Nephron (organoid): ENCODE measurements at regions not wholly inside any gene's neighbourhood (a gene's known extent, or its start where the extent isn't known, plus 50 kb on each side); places are given as distances from the start of the nearest gene placed in this dataset.
A peak's percentile ranks its signal among the peaks of the same experiment; 100 is the strongest.

Experiments
- H3K27ac Mint-ChIP-seq, 3 experiments: 2 replicates each; pipeline ENCODE4 v1.8.0; 2020; ENCODE audit warnings: mixed read lengths in 3 of 3, mild to moderate bottlenecking in 2 of 3, moderate library complexity in 1 of 3
- H3K27me3 Mint-ChIP-seq: 2 replicates; pipeline ENCODE4 v1.8.0; 2021; ENCODE audit warnings: low read depth, mild to moderate bottlenecking, moderate library complexity, mixed read lengths
- H3K36me3 Mint-ChIP-seq: 2 replicates; pipeline ENCODE4 v1.8.0; 2020; ENCODE audit warnings: low read depth, mixed read lengths
- H3K4me1 Mint-ChIP-seq: 2 replicates; pipeline ENCODE4 v1.8.0; 2020; ENCODE audit warnings: mixed read lengths
- H3K4me3 Mint-ChIP-seq, 3 experiments: 2 replicates each; pipeline ENCODE4 v1.8.0; 2020; ENCODE audit warnings: mild to moderate bottlenecking in 3 of 3, mixed read lengths in 3 of 3, moderate library complexity in 2 of 3
- H3K9me3 Mint-ChIP-seq: 2 replicates; pipeline ENCODE4 v1.8.0; 2020; ENCODE audit warnings: mixed read lengths
- TF ChIP-seq, protein P1 (sequence below), 3 experiments: fragments of 200-600 bp; sonication (generic); IDR thresholded peaks; one replicate each; pipeline ENCODE4 v1.5.0; 2021; ENCODE audit warnings: antibody characterized with exemption in 3 of 3; ENCODE audit not compliant: unreplicated experiment in 3 of 3

DNA sequence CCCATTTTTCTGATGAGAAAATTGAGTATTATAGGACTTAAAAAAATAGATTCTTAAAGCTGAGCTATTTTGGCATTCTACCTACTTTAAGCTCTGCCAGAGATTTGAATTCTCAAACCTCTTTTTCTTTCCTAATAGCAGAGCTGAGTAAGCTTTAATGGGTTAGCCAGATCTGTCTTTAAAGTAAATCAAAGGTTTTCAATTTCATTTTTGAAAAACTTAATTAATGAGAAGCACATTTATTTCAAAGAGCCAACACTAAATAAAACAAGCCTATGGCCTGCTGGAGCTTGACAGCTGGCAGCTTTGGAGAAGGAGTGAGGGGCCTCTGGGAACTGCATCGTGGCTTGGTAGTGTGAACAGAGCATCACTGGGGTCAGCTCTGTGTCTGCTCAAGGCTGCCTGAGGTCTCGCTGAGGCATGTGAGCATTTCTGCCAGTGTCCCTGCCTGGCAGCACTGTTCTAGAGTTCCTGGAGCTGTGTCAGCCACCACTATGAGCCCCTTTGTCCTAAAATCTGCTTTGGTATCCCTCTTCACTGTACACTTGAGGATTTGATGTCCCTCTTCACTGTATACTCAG is 50.4 kb upstream of the PRSS23 start:
- TF ChIP-seq, protein P1, sequence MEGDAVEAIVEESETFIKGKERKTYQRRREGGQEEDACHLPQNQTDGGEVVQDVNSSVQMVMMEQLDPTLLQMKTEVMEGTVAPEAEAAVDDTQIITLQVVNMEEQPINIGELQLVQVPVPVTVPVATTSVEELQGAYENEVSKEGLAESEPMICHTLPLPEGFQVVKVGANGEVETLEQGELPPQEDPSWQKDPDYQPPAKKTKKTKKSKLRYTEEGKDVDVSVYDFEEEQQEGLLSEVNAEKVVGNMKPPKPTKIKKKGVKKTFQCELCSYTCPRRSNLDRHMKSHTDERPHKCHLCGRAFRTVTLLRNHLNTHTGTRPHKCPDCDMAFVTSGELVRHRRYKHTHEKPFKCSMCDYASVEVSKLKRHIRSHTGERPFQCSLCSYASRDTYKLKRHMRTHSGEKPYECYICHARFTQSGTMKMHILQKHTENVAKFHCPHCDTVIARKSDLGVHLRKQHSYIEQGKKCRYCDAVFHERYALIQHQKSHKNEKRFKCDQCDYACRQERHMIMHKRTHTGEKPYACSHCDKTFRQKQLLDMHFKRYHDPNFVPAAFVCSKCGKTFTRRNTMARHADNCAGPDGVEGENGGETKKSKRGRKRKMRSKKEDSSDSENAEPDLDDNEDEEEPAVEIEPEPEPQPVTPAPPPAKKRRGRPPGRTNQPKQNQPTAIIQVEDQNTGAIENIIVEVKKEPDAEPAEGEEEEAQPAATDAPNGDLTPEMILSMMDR (IDR thresholded peaks at IDR 0.05; ENCODE audit: unreplicated experiment in 3 of 3) = no peak
- Mint-ChIP-seq H3K4me1 (peaks cover 38% of the 10 kb centered on the region), H3K27me3 (peaks cover 5% of the 10 kb centered on the region), H3K36me3 (no peaks in the 10 kb centered on the region), H3K9me3 (no peaks in the 10 kb centered on the region), H3K4me3 (no peak overlapping the region), H3K27ac (peak overlapping the region in 2 of 3 experiments; percentile 0 to 15)

DNA sequence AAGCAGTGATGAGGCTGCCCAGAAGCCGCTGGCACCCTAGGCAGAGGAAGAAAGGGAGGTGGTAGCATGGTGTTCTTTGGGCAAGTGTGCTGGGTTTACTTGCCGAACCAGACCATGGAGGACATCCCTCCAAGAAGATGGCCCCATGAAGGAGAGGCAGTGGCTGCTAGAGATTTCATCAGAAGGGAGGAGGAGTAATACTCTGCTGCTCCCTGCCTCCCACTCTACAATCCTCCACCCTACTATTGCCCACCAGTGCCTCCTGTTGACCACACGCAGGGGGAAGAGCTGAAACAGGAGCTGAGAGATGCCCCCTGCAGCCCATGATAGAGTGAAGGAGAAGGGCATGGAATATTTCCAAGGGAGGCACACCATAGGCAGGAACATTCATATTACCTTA is 51.0 kb upstream of the PRSS23 start:
- Mint-ChIP-seq H3K27me3 (peaks cover 5% of the 10 kb centered on the region), H3K4me3 (no peak overlapping the region), H3K27ac (no peak overlapping the region), H3K9me3 (no peaks in the 10 kb centered on the region), H3K4me1 (peaks cover 38% of the 10 kb centered on the region), H3K36me3 (no peaks in the 10 kb centered on the region)
- TF ChIP-seq, protein P1 (IDR thresholded peaks at IDR 0.05; ENCODE audit: unreplicated experiment in 3 of 3) = no peak

GRCh38 chr11:86748296-86748695 is 52.0 kb upstream of the PRSS23 start:
- Mint-ChIP-seq H3K27ac (peak overlapping the region in 1 of 3 experiments; percentile 49), H3K36me3 (no peaks in the 10 kb centered on the region), H3K9me3 (no peaks in the 10 kb centered on the region), H3K27me3 (peaks cover 5% of the 10 kb centered on the region), H3K4me3 (no peak overlapping the region), H3K4me1 (peaks cover 43% of the 10 kb centered on the region)
- TF ChIP-seq, protein P1 (IDR thresholded peaks at IDR 0.05; ENCODE audit: unreplicated experiment in 3 of 3) = no peak

DNA sequence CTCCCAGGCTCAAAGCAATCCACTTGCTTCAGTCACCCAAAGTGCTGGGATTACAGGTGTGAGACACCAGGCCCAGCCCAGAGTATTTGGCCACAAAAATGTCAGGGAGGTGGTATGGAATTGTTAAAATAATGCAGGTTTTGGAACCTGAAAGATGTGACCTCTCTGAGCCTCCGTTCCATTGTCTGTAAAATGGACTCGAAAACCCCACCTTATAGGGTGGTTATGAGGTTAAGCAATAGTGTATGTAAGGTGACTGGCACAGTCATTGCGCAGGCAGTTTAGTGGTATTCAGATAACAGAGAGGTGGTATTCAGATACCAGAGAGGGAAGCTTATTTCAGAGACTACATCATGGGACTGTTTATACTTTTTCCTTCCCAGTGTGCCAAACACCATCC is 52.5 kb upstream of the PRSS23 start:
- H3K4me1 Mint-ChIP-seq = peaks cover 43% of the 10 kb centered on the region
- no peaks in the 10 kb centered on the region for H3K36me3 Mint-ChIP-seq
- H3K4me3 Mint-ChIP-seq = no peak overlapping the region
- no peak overlapping the region for H3K27ac Mint-ChIP-seq
- H3K27me3 Mint-ChIP-seq = peaks cover 5% of the 10 kb centered on the region
- TF ChIP-seq, protein P1 (IDR thresholded peaks at IDR 0.05; ENCODE audit: unreplicated experiment in 3 of 3) = no peak
- no peaks in the 10 kb centered on the region for H3K9me3 Mint-ChIP-seq

- no peaks in the 10 kb centered on the region for H3K36me3 Mint-ChIP-seq
- H3K4me1 Mint-ChIP-seq = peaks cover 47% of the 10 kb centered on the region
- H3K27me3 Mint-ChIP-seq = peaks cover 5% of the 10 kb centered on the region
- TF ChIP-seq, protein P1 (IDR thresholded peaks at IDR 0.05; ENCODE audit: unreplicated experiment in 3 of 3) = no peak
- H3K27ac Mint-ChIP-seq = peak overlapping the region; percentile 55 to 76 (median 63)
- H3K4me3 Mint-ChIP-seq = no peak overlapping the region
- no peaks in the 10 kb centered on the region for H3K9me3 Mint-ChIP-seq
These were observed 53.8 kb upstream of the PRSS23 start for GRCh38 chr11:86746514-86746913.

DNA sequence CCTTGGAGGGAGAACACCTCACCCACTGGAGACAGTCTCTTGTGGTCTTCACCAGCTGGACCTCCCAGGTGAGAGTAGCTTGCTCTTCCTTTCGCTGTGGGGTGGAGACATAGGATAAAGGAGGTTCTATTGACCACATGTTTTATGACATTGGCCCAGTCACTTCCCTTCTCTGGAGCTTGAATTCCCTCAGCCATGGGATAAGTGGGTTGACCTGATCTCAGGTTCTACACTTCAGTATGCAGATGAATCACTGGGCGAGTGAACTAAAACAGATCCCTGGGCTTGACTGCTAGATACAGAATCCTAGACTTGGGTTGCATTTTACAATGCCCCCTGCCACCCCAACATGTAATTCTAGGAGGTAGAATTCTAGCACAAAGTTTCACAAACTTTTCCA is 54.8 kb upstream of the PRSS23 start:
- Mint-ChIP-seq H3K9me3 (no peaks in the 10 kb centered on the region), H3K27me3 (peaks cover 5% of the 10 kb centered on the region), H3K4me1 (peaks cover 49% of the 10 kb centered on the region), H3K27ac (no peak overlapping the region), H3K36me3 (no peaks in the 10 kb centered on the region), H3K4me3 (no peak overlapping the region)
- TF ChIP-seq, protein P1 (IDR thresholded peaks at IDR 0.05; ENCODE audit: unreplicated experiment in 3 of 3) = no peak
